ENCODE measurements at regions not wholly inside any gene's neighbourhood (a gene's known extent, or its start where the extent isn't known, plus 50 kb on each side); places are given as distances from the start of the nearest gene placed in this dataset.

- no peak for TF ChIP-seq ZNF274 (IDR thresholded peaks at IDR 0.05; ENCODE audit: low read depth, low read length)
- TF ChIP-seq YY1 (IDR thresholded peaks at IDR 0.05; ENCODE audit: insufficient read depth, insufficient read length): no peak
Measured at GRCh38 chr13:105773863-105774538, 761.5 kb downstream of the EFNB2 start.
